SK-N-SH (cell line): ENCODE measurements at regions not wholly inside any gene's neighbourhood (a gene's known extent, or its start where the extent isn't known, plus 50 kb on each side); places are given as distances from the start of the nearest gene placed in this dataset.

Experiments used
- CTCF ChIA-PET: fragments of 300-600, 350-600 bp; formaldehyde crosslinking; extraction: SDS; loops from one replicate; lab custom pipeline; 2021; lab: Yijun Ruan, JAX
- POLR2A ChIA-PET: fragments of 350-600 bp; sonication (Branson Sonifier 250); formaldehyde crosslinking; extraction: SDS; loops from one replicate; lab custom pipeline; 2020; ENCODE audit warnings: antibody characterized with exemption, inconsistent platforms; lab: Yijun Ruan, JAX
- DNase-seq: peaks from one replicate; pipeline ENCODE4 v3.0.0; 2012
- H2AFZ ChIP-seq: fragments of 200-600 bp; sonication (generic); 2 replicates; pipeline ENCODE4 v1.8.1; 2016; ENCODE audit warnings: antibody characterized with exemption, mild to moderate bottlenecking, low read depth
- H3F3A ChIP-seq: fragments of 200-600 bp; sonication (generic); replicated peaks from 2 replicates; pipeline ENCODE3; 2016; ENCODE audit warnings: antibody characterized with exemption, mild to moderate bottlenecking; ENCODE audit not compliant: insufficient read depth
- H3K27ac ChIP-seq, 2 experiments: fragments of 200-500 bp in 1 of 2; fragments of 200-600 bp in 1 of 2; sonication (Bioruptor generic) in 1 of 2; sonication (generic), shearing (Covaris generic) in 1 of 2; 2 replicates each; pipeline versions ENCODE4 v1.5.1 to v1.6.1; 2014 to 2016; ENCODE audit warnings: low read depth in 2 of 2, inconsistent platforms in 1 of 2, low read length in 1 of 2, mild to moderate bottlenecking in 1 of 2, mixed read lengths in 1 of 2
- H3K27me3 ChIP-seq: fragments of 200-600 bp; sonication (generic), shearing (Covaris generic); 2 replicates; pipeline ENCODE4 v1.6.1; 2016; ENCODE audit warnings: mixed run types; ENCODE audit not compliant: insufficient read depth
- H3K36me3 ChIP-seq, 2 experiments: fragments of 200-500 bp in 1 of 2; fragments of 200-600 bp in 1 of 2; sonication (Bioruptor generic) in 1 of 2; sonication (generic) in 1 of 2; replicated peaks in 1 of 2; 2 replicates each; pipeline versions ENCODE3 to v1.5.1; 2014 to 2016; ENCODE audit warnings: low read length in 1 of 2, mild to moderate bottlenecking in 1 of 2; ENCODE audit not compliant: insufficient read depth in 2 of 2, control insufficient read depth in 1 of 2
- H3K4me1 ChIP-seq, 2 experiments: fragments of 200-500 bp in 1 of 2; fragments of 200-600 bp in 1 of 2; sonication (Bioruptor generic) in 1 of 2; sonication (generic), shearing (Covaris generic) in 1 of 2; 2 replicates each; pipeline versions ENCODE4 v1.5.1 to v1.6.1; 2014 to 2016; ENCODE audit warnings: low read depth in 1 of 2, low read length in 1 of 2, mixed run types in 1 of 2; ENCODE audit not compliant: insufficient read depth in 2 of 2, control insufficient read depth in 1 of 2
- H3K4me2 ChIP-seq: fragments of 200-600 bp; sonication (generic), shearing (Covaris generic); 2 replicates; pipeline ENCODE4 v1.6.1; 2017; ENCODE audit warnings: mixed run types
- H3K4me3 ChIP-seq, 2 experiments: fragments of 200-500 bp in 1 of 2; fragments of 200-600 bp in 1 of 2; sonication (Bioruptor generic) in 1 of 2; sonication (generic), shearing (Covaris generic) in 1 of 2; 2 replicates each; pipeline versions ENCODE4 v1.5.1 to v1.8.1; 2014 to 2016; ENCODE audit warnings: low read depth in 2 of 2, inconsistent platforms in 1 of 2, low read length in 1 of 2, mild to moderate bottlenecking in 1 of 2, mixed read lengths in 1 of 2, moderate library complexity in 1 of 2
- H3K79me2 ChIP-seq: fragments of 200-600 bp; sonication (generic); 2 replicates; pipeline ENCODE4 v1.8.1; 2017; ENCODE audit warnings: mild to moderate bottlenecking; ENCODE audit not compliant: insufficient read depth
- H3K9ac ChIP-seq: fragments of 200-600 bp; sonication (generic); 2 replicates; pipeline ENCODE4 v1.6.1; 2017; ENCODE audit warnings: mixed run types
- H3K9me2 ChIP-seq: fragments of 200-600 bp; sonication (generic); 2 replicates; pipeline ENCODE4 v1.6.1; 2017; ENCODE audit warnings: mixed run types
- H3K9me3 ChIP-seq: fragments of 200-600 bp; sonication (generic); 2 replicates; pipeline ENCODE4 v1.6.1; 2017; ENCODE audit warnings: mixed run types, mild to moderate bottlenecking, moderate library complexity
- H4K20me1 ChIP-seq: fragments of 200-600 bp; sonication (generic); 2 replicates; pipeline ENCODE4 v1.6.1; 2017; ENCODE audit warnings: mild to moderate bottlenecking, mixed run types; ENCODE audit not compliant: insufficient read depth
- CHD2 ChIP-seq: fragments of 150-350 bp; IDR thresholded peaks from 2 replicates; pipeline ENCODE4 v1.6.1; 2018; ENCODE audit warnings: low read length; ENCODE audit not compliant: partially characterized antibody
- CTCF ChIP-seq: fragments of 200-600 bp; sonication (generic); IDR thresholded peaks from 2 replicates; pipeline ENCODE4 v1.6.1; 2017; ENCODE audit warnings: antibody characterized with exemption, mild to moderate bottlenecking, moderate library complexity
- ELF1 ChIP-seq: IDR thresholded peaks from 2 replicates; pipeline ENCODE4 v1.4.0; 2012
- EP300 ChIP-seq, 2 experiments: IDR thresholded peaks; 2 replicates each; pipeline versions ENCODE4 v1.4.0 to v1.6.1; 2012; ENCODE audit warnings: borderline replicate concordance in 1 of 2, low read depth in 1 of 2, low read length in 1 of 2
- FOSL2 ChIP-seq: IDR thresholded peaks from 2 replicates; pipeline ENCODE4 v1.4.0; 2012; ENCODE audit warnings: low read depth, mild to moderate bottlenecking, moderate library complexity, borderline replicate concordance
- IRF3 ChIP-seq: fragments of 150-350 bp; IDR thresholded peaks from 2 replicates; pipeline ENCODE4 v1.6.1; 2016; ENCODE audit warnings: mild to moderate bottlenecking, low read depth, low read length
- JUND ChIP-seq: IDR thresholded peaks from 2 replicates; pipeline ENCODE4 v1.4.0; 2012
- MAX ChIP-seq: IDR thresholded peaks from 2 replicates; pipeline ENCODE4 v1.4.0; 2012; ENCODE audit warnings: low read depth
- MEF2A ChIP-seq: IDR thresholded peaks from 2 replicates; pipeline ENCODE4 v1.4.0; 2012; ENCODE audit warnings: low read depth, borderline replicate concordance
- MXI1 ChIP-seq: IDR thresholded peaks from 2 replicates; pipeline ENCODE4 v1.6.1; 2012; ENCODE audit warnings: mild to moderate bottlenecking, low read depth, low read length, improper control_type of control experiment
- NFIC ChIP-seq: IDR thresholded peaks from 2 replicates; pipeline ENCODE4 v1.4.0; 2012; ENCODE audit warnings: borderline replicate concordance
- NRF1 ChIP-seq: IDR thresholded peaks from 2 replicates; pipeline ENCODE4 v1.6.1; 2012; ENCODE audit warnings: low read depth, mild to moderate bottlenecking, low read length
- POLR2AphosphoS5 ChIP-seq: IDR thresholded peaks from 2 replicates; pipeline ENCODE4 v1.6.1; 2012; ENCODE audit warnings: low read depth, low read length
- RAD21 ChIP-seq: IDR thresholded peaks from 2 replicates; pipeline ENCODE4 v1.6.1; 2012; ENCODE audit warnings: mild to moderate bottlenecking, low read length
- REST ChIP-seq: IDR thresholded peaks from 2 replicates; pipeline ENCODE4 v1.6.1; 2012; ENCODE audit warnings: mild to moderate bottlenecking, low read depth, low read length, moderate library complexity
- SIN3A ChIP-seq: IDR thresholded peaks from 2 replicates; pipeline ENCODE4 v1.6.1; 2012; ENCODE audit warnings: low read depth, mild to moderate bottlenecking, low read length, moderate library complexity, borderline replicate concordance
- SMC3 ChIP-seq: IDR thresholded peaks from 2 replicates; pipeline ENCODE4 v1.6.1; 2012; ENCODE audit warnings: low read depth, low read length, improper control_type of control experiment
- TEAD4 ChIP-seq: IDR thresholded peaks from 2 replicates; pipeline ENCODE4 v1.4.0; 2012; ENCODE audit warnings: mild to moderate bottlenecking, borderline replicate concordance; ENCODE audit not compliant: insufficient read depth
- USF1 ChIP-seq: IDR thresholded peaks from 2 replicates; pipeline ENCODE4 v1.4.0; 2012; ENCODE audit warnings: low read depth, borderline replicate concordance
- YY1 ChIP-seq: IDR thresholded peaks from 2 replicates; pipeline ENCODE4 v1.4.0; 2012; ENCODE audit warnings: low read depth, mild to moderate bottlenecking
- WGBS: methylation state at CpG from one replicate; pipeline ENCODE4 v1.1.6; 2017; ENCODE audit warnings: low lambda C conversion rate; 5-methylcytosine and 5-hydroxymethylcytosine counted together

- H3K9me2 ChIP-seq, result no peaks in the 10 kb centered on the region
- no peaks in the 10 kb centered on the region for H3K27me3 ChIP-seq
- no peak overlapping the region; a peak in 1 of 4 replicates for H3K27ac ChIP-seq
- peak; percentile 7 for DNase-seq
- H3F3A ChIP-seq, result no peaks in the 10 kb centered on the region
- WGBS, result 74% methylated on average over 4 of the region's 4 CpGs
- ChIA-PET POLR2A (no interaction called here), CTCF (no interaction called here)
- no peaks in the 10 kb centered on the region for H3K9me3 ChIP-seq
- H3K36me3 ChIP-seq, result no peaks in the 10 kb centered on the region
- TF ChIP-seq CTCF (0 out of 2 replicates have a peak, but pooled peaks have one; percentile 6), RAD21 (peak; percentile 17; the same call in 1 of the 2 replicates), SIN3A (no peak)
- TF ChIP-seq, all 33 proteins: peak for 2
- Histone ChIP-seq H4K20me1 (no peaks in the 10 kb centered on the region), H3K4me3 (no peak overlapping the region), H3K4me1 (no peaks in the 10 kb centered on the region; a peak in 1 of 4 replicates), H2AFZ (no peak overlapping the region), H3K4me2 (no peak overlapping the region), H3K9ac (no peak overlapping the region), H3K79me2 (no peaks in the 10 kb centered on the region)
Observed at GRCh38 chr16:65181071-65181561, 59.3 kb upstream of the CDH11 start.

- no peak overlapping the region for H3K9ac ChIP-seq
- TF ChIP-seq REST (no peak), FOSL2 (no peak), EP300 (IDR thresholded peaks at IDR 0.05; ENCODE audit: borderline replicate concordance in 1 of 2, low read depth in 1 of 2, low read length in 1 of 2) (no peak), POLR2AphosphoS5 (no peak), IRF3 (no peak), MAX (no peak), YY1 (no peak), NFIC (no peak), SMC3 (no peak), ELF1 (no peak), MEF2A (no peak), CHD2 (no peak), NRF1 (no peak), SIN3A (no peak), USF1 (no peak), TEAD4 (no peak), MXI1 (no peak), JUND (no peak)
Observed at GRCh38 chr16:65178151-65178550, 56.3 kb upstream of the CDH11 start.

More at GRCh38 chr16:65178151-65178550, 56.3 kb upstream of the CDH11 start:
- no peaks in the 10 kb centered on the region for H3K9me2 ChIP-seq
- H3K9me3 ChIP-seq, result no peaks in the 10 kb centered on the region
- no peaks in the 10 kb centered on the region for H3K36me3 ChIP-seq
- no peak overlapping the region for H3K4me3 ChIP-seq
- DNase-seq, result no peak
- H3K79me2 ChIP-seq, result no peaks in the 10 kb centered on the region
- no peaks in the 10 kb centered on the region for H4K20me1 ChIP-seq
- no peaks in the 10 kb centered on the region for H3F3A ChIP-seq
- H3K27ac ChIP-seq, result peak overlapping the region in 1 of 2 experiments; percentile 36; a peak in 2 of 4 replicates
- no peaks in the 10 kb centered on the region; a peak in 1 of 4 replicates for H3K4me1 ChIP-seq
- H2AFZ ChIP-seq, result peak overlapping the region; percentile 5
- 42% methylated on average over 4 of the region's 4 CpGs for WGBS
- H3K4me2 ChIP-seq, result peak overlapping the region; percentile 25; the same call in 1 of the 2 replicates
- no peaks in the 10 kb centered on the region for H3K27me3 ChIP-seq
- ChIA-PET POLR2A (no interaction called here), CTCF (no interaction called here)
